ENCODE measurements at regions not wholly inside any gene's neighbourhood (a gene's known extent, or its start where the extent isn't known, plus 50 kb on each side); places are given as distances from the start of the nearest gene placed in this dataset.
A peak's percentile ranks its signal among the peaks of the same experiment; 100 is the strongest.

- DNase-seq = no peak
These were observed 307.7 kb downstream of the LMO4 start for GRCh38 chr1:87636198-87636892.

DNA sequence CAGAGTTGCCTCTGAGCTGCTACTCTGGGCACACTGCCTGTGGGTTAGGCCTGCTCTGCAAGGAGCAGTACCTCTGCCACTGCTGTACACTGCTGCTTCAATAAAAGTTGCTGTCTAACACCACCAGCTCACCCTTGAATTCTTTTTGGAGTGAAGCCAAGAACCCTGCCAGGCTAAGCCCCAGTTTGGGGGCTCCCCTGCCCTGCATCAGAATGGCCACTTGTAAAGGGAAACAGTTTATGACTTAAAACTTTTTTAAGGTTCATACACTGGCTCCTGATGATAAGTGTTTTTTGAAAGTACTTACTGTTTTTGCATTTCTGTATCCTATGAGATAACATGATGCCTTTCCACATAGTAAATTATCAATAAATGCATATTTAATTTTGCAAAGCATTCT lies 310.0 kb downstream of the LMO4 start:
- no peak for DNase-seq

GRCh38 chr1:87641996-87642395 lies 313.3 kb downstream of the LMO4 start:
- no peak for DNase-seq

DNA sequence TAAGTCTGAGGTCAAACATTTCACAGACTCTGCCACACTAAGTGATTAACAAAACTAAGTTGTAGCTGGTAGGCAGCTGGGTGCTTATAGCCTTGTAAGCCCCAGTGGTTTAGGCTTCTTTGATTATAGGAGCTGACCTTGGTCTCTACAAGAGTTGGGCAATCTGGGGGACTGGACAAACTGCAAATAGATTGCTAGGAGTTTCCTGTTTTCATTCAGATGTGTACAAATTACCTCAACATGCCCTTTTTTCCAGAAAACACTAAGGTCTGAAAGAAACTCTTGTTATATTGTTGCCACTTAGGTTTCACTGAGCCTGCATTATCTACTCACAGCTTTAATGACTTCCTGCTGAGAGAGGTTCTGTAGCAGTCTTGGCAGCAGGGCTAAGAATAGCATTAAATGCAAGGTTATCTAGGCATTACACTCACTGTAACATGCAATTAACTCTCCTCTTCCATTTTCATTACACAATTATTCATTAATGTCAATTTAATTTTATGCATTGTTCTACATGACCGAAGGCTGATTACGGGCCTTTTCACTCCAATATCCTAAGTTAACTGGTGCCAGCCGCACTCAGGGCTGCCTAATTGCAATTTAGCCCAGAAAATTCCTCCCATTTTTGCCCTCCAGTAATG lies 314.0 kb downstream of the LMO4 start:
- no peak for DNase-seq

GRCh38 chr1:87644033-87644578 lies 315.4 kb downstream of the LMO4 start:
- no peak for DNase-seq

DNA sequence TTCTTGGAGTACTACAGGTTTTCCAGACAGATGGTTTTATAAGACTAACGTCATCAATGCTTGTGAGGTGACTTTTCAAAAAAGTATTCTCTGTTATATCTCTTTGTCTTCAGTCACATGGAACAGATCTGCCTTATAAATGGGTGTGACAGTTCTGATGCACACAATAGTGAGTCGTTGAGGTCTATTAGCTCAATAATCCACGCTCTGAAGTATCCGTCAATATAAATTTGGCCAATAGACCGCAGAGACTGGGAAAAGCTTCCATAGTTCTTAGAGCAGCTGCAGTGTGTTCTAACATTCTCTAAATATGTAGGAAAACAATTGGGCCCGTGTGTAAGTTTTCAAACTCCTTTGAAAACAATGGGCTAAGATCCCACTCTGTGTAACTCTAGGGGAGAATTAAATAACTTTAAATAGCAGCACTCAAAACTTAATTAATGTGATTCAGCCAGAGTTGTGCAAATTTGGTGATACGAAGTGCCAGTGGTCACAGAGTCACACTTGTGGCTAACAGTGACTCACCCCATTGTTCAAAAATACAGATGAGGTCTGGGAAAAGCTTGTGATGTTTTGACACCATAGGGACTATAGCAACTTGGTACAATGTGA lies 316.0 kb downstream of the LMO4 start:
- no peak for DNase-seq

GRCh38 chr1:87647430-87648177 lies 318.9 kb downstream of the LMO4 start:
- no peak for DNase-seq

- no peak for DNase-seq
These were observed 319.8 kb downstream of the LMO4 start for GRCh38 chr1:87648323-87649119.

GRCh38 chr1:87650306-87650705 lies 321.6 kb downstream of the LMO4 start:
- no peak for DNase-seq

- no peak for DNase-seq
These were observed 323.5 kb downstream of the LMO4 start for GRCh38 chr1:87652176-87652575.

- DNase-seq = no peak
These were observed 336.5 kb downstream of the LMO4 start for GRCh38 chr1:87665151-87665550.

GRCh38 chr1:87666681-87667080 lies 338.0 kb downstream of the LMO4 start:
- DNase-seq = no peak

DNA sequence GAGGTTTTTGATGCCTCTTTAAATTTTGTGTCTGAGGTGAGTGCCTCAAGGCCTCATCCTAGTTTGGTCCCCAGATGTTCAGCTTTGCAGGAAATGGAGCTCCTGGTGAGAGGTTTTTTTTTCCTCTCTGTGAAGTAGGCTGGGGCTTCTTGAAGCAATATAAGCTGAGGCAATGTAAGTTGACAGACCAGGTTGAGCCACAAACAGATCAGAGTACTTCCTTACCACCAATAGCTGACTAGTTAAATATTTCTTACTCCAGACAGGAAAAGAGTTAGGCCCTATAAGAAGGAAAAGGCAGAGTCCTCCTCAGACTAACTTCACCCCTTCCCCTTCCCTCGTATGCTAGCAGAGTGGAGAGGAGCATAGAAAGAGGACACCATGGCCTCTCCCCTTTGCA lies 341.0 kb downstream of the LMO4 start:
- DNase-seq = no peak

GRCh38 chr1:87673309-87673708 lies 344.6 kb downstream of the LMO4 start:
- DNase-seq = no peak

DNA sequence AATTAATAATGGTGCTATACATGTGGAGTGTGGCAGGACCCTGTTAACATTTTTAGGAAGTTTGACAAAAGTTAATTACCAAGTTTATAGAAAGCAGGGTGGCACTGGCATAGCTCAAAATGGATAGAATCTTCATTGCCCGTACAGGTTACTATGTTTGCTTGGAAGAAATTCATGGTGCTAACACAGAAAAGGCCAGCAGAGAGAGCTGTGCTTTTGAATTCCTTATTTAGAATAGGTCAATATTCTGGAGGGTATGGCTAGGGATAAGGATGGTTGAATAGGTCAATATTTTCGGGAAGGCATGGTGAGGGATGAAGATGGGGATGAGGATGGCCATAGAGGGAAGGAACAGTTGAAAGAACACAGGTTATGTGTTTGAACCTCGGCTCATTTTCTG lies 345.1 kb downstream of the LMO4 start:
- no peak for DNase-seq

- DNase-seq = no peak
These were observed 346.1 kb downstream of the LMO4 start for GRCh38 chr1:87674791-87675190.

DNA sequence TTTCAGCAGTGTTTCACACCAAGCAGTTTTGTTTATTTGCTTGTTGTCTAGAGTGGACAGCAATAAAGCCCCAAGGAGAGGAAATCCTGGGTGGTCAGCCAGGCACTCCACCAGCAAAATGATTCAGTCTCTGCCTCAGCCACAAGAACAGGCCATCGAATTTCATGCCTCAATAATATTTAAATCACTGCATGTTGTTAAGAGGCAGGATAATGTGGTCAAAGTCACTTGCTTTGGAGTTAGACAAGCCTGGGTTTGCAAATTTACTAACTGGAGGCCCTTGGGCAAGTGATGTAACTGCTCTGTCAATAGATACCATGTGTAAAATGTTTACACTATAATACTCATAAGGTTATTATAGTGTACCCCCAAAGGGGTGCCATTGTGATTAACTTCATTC lies 349.6 kb downstream of the LMO4 start:
- DNase-seq = no peak

DNA sequence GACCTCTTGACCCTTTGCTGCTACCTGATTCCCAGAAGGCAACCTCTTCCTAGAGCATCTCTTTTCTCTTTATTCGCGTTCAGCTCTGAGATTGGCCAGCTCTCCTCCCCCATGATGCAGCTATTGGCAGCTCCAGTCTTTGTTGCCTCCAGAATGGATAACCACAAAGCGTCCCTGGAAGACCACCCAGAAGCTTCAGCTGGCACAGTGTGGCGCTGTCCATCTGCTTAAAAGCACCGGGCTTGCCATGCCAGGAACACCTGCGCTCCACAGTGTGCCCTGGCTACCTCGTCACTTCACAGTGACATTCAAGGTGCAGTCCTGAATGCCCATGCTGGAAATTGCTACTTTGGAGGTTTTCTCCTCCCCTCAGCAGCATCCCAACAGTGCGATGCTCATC lies 353.9 kb downstream of the LMO4 start:
- no peak for DNase-seq

DNA sequence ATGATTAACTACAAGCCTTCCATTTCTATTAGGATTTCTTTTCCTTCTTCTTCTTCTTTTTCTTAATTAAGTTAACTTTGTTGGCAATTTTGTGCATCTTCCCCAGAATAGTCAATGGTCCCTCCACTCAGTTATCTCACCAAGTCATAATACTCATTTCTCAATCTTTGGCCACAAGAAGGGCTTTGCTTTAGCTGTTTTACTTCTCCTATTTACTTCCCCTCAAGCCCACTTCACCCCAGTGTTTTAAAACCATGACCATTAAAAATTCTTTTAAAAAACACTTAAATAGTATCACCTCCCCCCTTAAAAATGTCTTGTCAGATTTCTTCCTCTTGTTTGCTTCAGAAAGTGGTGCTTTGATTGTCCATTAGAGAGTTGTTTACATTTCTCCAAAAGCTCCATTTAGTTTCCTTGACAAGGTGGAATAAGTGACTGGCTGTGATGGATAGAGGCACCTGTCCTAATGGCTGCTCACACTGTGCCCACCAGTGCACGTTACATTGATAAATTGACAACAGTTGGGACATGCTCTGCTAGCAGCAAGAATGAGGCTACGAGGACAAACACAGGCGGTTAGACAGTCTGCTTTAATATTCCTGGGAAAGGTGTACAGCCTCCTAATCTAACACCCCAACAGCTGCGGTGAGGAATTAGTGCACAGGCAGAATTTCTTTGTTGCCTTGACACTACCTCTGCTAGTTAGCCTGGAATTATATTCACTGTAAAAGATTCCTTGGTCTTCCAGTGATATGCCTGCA lies 354.7 kb downstream of the LMO4 start:
- DNase-seq = no peak

DNA sequence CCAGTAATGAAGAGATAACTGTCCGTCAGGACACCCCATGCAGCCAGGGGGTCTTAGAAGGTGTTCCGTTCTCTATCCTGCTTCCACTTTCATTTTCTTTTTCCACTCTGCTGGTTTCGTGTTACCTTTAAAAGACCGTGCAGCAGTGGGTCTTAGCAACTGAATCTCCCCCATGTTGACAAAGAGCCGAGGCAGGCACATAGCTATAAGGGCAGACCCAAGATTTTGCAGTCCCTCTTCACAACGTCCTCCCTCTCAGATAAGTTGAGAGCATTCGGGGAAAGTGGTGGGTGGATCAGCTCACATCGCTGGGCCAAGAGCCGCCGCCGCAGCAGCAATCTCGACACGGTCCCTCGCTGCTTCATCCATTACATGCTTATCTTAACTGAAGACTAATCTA lies 355.5 kb downstream of the LMO4 start:
- DNase-seq = no peak

DNA sequence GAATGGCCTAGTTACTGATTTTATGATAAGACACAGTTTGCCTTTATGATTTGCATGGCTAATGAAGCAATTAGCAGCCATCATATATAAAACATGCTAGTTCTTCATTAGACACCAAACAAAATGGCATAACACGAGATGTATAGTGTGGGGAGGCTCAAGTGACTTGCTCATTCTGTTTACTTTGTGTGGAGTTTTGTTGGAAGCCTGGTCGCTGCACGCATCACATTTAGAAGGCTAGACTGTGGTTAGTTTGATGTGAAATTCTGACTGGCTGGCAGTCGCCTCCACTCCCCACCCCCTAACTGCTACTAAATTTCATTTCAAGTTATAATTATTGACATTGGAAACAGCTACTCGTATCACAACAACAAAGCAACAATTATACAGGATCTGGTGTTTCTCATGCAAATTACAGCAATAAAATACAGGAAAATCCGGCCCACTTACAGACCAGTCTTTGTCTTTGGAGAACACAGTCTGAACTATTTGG lies 356.1 kb downstream of the LMO4 start:
- peak; percentile 92 for DNase-seq

Measured in NCI-H1048 (cell line).